Astrocyte (in vitro differentiated cells and primary cell): ENCODE measurements at regions not wholly inside any gene's neighbourhood (a gene's known extent, or its start where the extent isn't known, plus 50 kb on each side); places are given as distances from the start of the nearest gene placed in this dataset.

Experiments used
- DNase-seq: peaks from one replicate; pipeline ENCODE4 v3.0.0-alpha.2; 2010; ENCODE audit warnings: low read depth
- FAIRE-seq: peaks from 2 replicates; lab custom pipeline; 2011; peaks lifted over from hg19 to GRCh38; lab: Jason Lieb, UNC
- H2AFZ ChIP-seq: 2 replicates; pipeline ENCODE4 v1.6.0; 2012; ENCODE audit warnings: low read depth, low read length, inconsistent platforms
- H3K27ac ChIP-seq: 2 replicates; pipeline ENCODE4 v1.5.1; 2011; ENCODE audit warnings: low read depth, low read length, inconsistent platforms
- H3K27me3 ChIP-seq: 2 replicates; pipeline ENCODE4 v1.6.0; 2011; ENCODE audit warnings: low read length, inconsistent platforms; ENCODE audit not compliant: insufficient read depth
- H3K36me3 ChIP-seq: 2 replicates; pipeline ENCODE4 v1.5.1; 2011; ENCODE audit warnings: low read length, inconsistent platforms; ENCODE audit not compliant: insufficient read depth
- H3K4me1 ChIP-seq: 2 replicates; pipeline ENCODE4 v1.5.1; 2011; ENCODE audit warnings: low read length, inconsistent platforms; ENCODE audit not compliant: insufficient read depth
- H3K4me2 ChIP-seq: 2 replicates; pipeline ENCODE4 v1.6.0; 2012; ENCODE audit warnings: low read length, inconsistent platforms
- H3K4me3 ChIP-seq: 2 replicates; pipeline ENCODE4 v1.5.1; 2011; ENCODE audit warnings: low read depth, mild to moderate bottlenecking, low read length, inconsistent platforms; ENCODE audit not compliant: insufficient read depth
- H3K79me2 ChIP-seq: 2 replicates; pipeline ENCODE4 v1.6.0; 2012; ENCODE audit warnings: mild to moderate bottlenecking, low read length, inconsistent platforms; ENCODE audit not compliant: insufficient read depth
- H3K9ac ChIP-seq: 2 replicates; pipeline ENCODE4 v1.6.0; 2012; ENCODE audit warnings: mild to moderate bottlenecking, low read length, inconsistent platforms
- H3K9me3 ChIP-seq: 2 replicates; pipeline ENCODE4 v1.5.1; 2012; ENCODE audit warnings: low read depth, mild to moderate bottlenecking, low read length, inconsistent platforms; ENCODE audit not compliant: insufficient read depth
- H4K20me1 ChIP-seq: 2 replicates; pipeline ENCODE4 v1.6.0; 2012; ENCODE audit warnings: low read length, inconsistent platforms; ENCODE audit not compliant: insufficient read depth
- H3K27ac Mint-ChIP-seq: one replicate; pipeline ENCODE4 v1.8.0; 2021; ENCODE audit warnings: mild to moderate bottlenecking, mixed read lengths; ENCODE audit not compliant: unreplicated experiment
- H3K27me3 Mint-ChIP-seq: one replicate; pipeline ENCODE4 v1.8.0; 2021; ENCODE audit warnings: low read depth, mixed read lengths; ENCODE audit not compliant: unreplicated experiment
- H3K36me3 Mint-ChIP-seq: one replicate; pipeline ENCODE4 v1.8.0; 2021; ENCODE audit warnings: low read depth, mixed read lengths; ENCODE audit not compliant: unreplicated experiment
- H3K4me1 Mint-ChIP-seq: one replicate; pipeline ENCODE4 v1.8.0; 2021; ENCODE audit warnings: low read depth, mixed read lengths; ENCODE audit not compliant: unreplicated experiment
- H3K4me3 Mint-ChIP-seq: one replicate; pipeline ENCODE4 v1.8.0; 2021; ENCODE audit warnings: mild to moderate bottlenecking, moderate library complexity, mixed read lengths; ENCODE audit not compliant: unreplicated experiment
- H3K9me3 Mint-ChIP-seq: one replicate; pipeline ENCODE4 v1.8.0; 2021; ENCODE audit warnings: mild to moderate bottlenecking, mixed read lengths; ENCODE audit not compliant: unreplicated experiment
- CTCF ChIP-seq: IDR thresholded peaks from 2 replicates; pipeline ENCODE4 v1.5.1; 2011; ENCODE audit warnings: low read depth, mild to moderate bottlenecking, inconsistent platforms, low read length, moderate library complexity; ENCODE audit not compliant: insufficient read depth
- EZH2 ChIP-seq: IDR thresholded peaks from 2 replicates; pipeline ENCODE4 v1.6.1; 2012; ENCODE audit warnings: mild to moderate bottlenecking, low read length, inconsistent platforms; ENCODE audit not compliant: insufficient read depth

GRCh38 chr2:103982691-103983090 is 871.2 kb upstream of the POU3F3 start:
- Mint-ChIP-seq H3K4me1 (no peaks in the 10 kb centered on the region), H3K36me3 (no peaks in the 10 kb centered on the region), H3K9me3 (no peaks in the 10 kb centered on the region), H3K4me3 (no peak overlapping the region), H3K27me3 (no peaks in the 10 kb centered on the region), H3K27ac (no peak overlapping the region)
- DNase-seq: no peak
- TF ChIP-seq CTCF (no peak), EZH2 (no peak)
- no peaks in the 10 kb centered on the region for H3K27me3 ChIP-seq
- H3K4me1 ChIP-seq: no peaks in the 10 kb centered on the region
- no peak overlapping the region for H2AFZ ChIP-seq
- H3K27ac ChIP-seq: no peak overlapping the region
- H4K20me1 ChIP-seq: no peaks in the 10 kb centered on the region
- H3K36me3 ChIP-seq: no peaks in the 10 kb centered on the region
- FAIRE-seq: no peak
- H3K9me3 ChIP-seq: no peaks in the 10 kb centered on the region
- H3K9ac ChIP-seq: no peak overlapping the region
- H3K4me2 ChIP-seq: no peak overlapping the region
- no peaks in the 10 kb centered on the region for H3K79me2 ChIP-seq
- H3K4me3 ChIP-seq: no peak overlapping the region

- FAIRE-seq (no peak), DNase-seq (no peak)
- TF ChIP-seq CTCF (no peak), EZH2 (no peak)
- H3K9ac ChIP-seq: no peak overlapping the region
- Mint-ChIP-seq H3K9me3 (no peaks in the 10 kb centered on the region), H3K4me3 (no peak overlapping the region), H3K27me3 (no peaks in the 10 kb centered on the region), H3K27ac (no peak overlapping the region), H3K36me3 (no peaks in the 10 kb centered on the region), H3K4me1 (no peaks in the 10 kb centered on the region)
- no peaks in the 10 kb centered on the region for H3K79me2 ChIP-seq
- no peaks in the 10 kb centered on the region for H3K4me1 ChIP-seq
- H3K27me3 ChIP-seq: no peaks in the 10 kb centered on the region
- no peak overlapping the region for H3K4me2 ChIP-seq
- no peaks in the 10 kb centered on the region for H3K9me3 ChIP-seq
- H4K20me1 ChIP-seq: no peaks in the 10 kb centered on the region
- H3K36me3 ChIP-seq: no peaks in the 10 kb centered on the region
- H3K27ac ChIP-seq: no peak overlapping the region
- H3K4me3 ChIP-seq: no peak overlapping the region
- no peak overlapping the region for H2AFZ ChIP-seq
Observed at GRCh38 chr2:103986001-103986400, 867.9 kb upstream of the POU3F3 start.

- Mint-ChIP-seq H3K27me3 (no peaks in the 10 kb centered on the region), H3K27ac (no peak overlapping the region), H3K4me1 (no peaks in the 10 kb centered on the region), H3K9me3 (peaks cover 5% of the 10 kb centered on the region), H3K36me3 (no peaks in the 10 kb centered on the region), H3K4me3 (no peak overlapping the region)
- Histone ChIP-seq H3K27ac (no peak overlapping the region), H3K4me1 (no peaks in the 10 kb centered on the region), H3K4me3 (no peak overlapping the region), H4K20me1 (no peaks in the 10 kb centered on the region), H3K9ac (no peak overlapping the region), H3K36me3 (no peaks in the 10 kb centered on the region), H3K79me2 (no peaks in the 10 kb centered on the region), H2AFZ (no peak overlapping the region), H3K27me3 (no peaks in the 10 kb centered on the region), H3K4me2 (no peak overlapping the region), H3K9me3 (no peaks in the 10 kb centered on the region)
- TF ChIP-seq EZH2 (no peak), CTCF (no peak)
- DNase-seq (no peak), FAIRE-seq (no peak)
Observed at GRCh38 chr2:103991591-103991990, 862.3 kb upstream of the POU3F3 start.
